Osteoblast (primary cell): ENCODE measurements at regions not wholly inside any gene's neighbourhood (a gene's known extent, or its start where the extent isn't known, plus 50 kb on each side); places are given as distances from the start of the nearest gene placed in this dataset.
"Not testable (repeated sequence)": the region's sequence is repeated elsewhere in the genome, so short reads cannot be mapped to it uniquely, and the experiment has no call there.

ENCODE experiments used
- DNase-seq: peaks from one replicate; pipeline ENCODE4 v3.0.0; 2011; ENCODE audit warnings: low spot score, mixed read lengths; ENCODE audit not compliant: insufficient read length; ENCODE audit errors: missing footprints
- H2AFZ ChIP-seq: 2 replicates; pipeline ENCODE4 v1.6.0; 2011; ENCODE audit warnings: mild to moderate bottlenecking, low read length
- H3K27ac ChIP-seq: 2 replicates; pipeline ENCODE4 v1.5.1; 2011; ENCODE audit warnings: mild to moderate bottlenecking, low read depth, low read length, moderate library complexity
- H3K27me3 ChIP-seq: 2 replicates; pipeline ENCODE4 v1.6.0; 2012; ENCODE audit warnings: mild to moderate bottlenecking, control low read depth, inconsistent platforms, low read length, moderate library complexity; ENCODE audit not compliant: insufficient read depth
- H3K36me3 ChIP-seq: 2 replicates; pipeline ENCODE4 v1.5.1; 2011; ENCODE audit warnings: mild to moderate bottlenecking, low read length, control low read depth, moderate library complexity; ENCODE audit not compliant: insufficient read depth
- H3K4me1 ChIP-seq: 2 replicates; pipeline ENCODE4 v1.5.1; 2011; ENCODE audit warnings: mild to moderate bottlenecking, low read length, control low read depth, moderate library complexity; ENCODE audit not compliant: insufficient read depth
- H3K4me2 ChIP-seq: 2 replicates; pipeline ENCODE4 v1.6.0; 2011; ENCODE audit warnings: mild to moderate bottlenecking, low read length; ENCODE audit not compliant: insufficient read depth
- H3K4me3 ChIP-seq: fragments of 200-600 bp; sonication (generic); 3 replicates; pipeline ENCODE4 v1.5.1; 2012; ENCODE audit warnings: mild to moderate bottlenecking, low read length, inconsistent platforms; ENCODE audit not compliant: insufficient read depth
- H3K79me2 ChIP-seq: 2 replicates; pipeline ENCODE4 v1.6.0; 2012; ENCODE audit warnings: mild to moderate bottlenecking, low read length, control low read depth, inconsistent platforms; ENCODE audit not compliant: insufficient read depth
- H3K9me3 ChIP-seq: 2 replicates; pipeline ENCODE4 v1.5.1; 2011; ENCODE audit warnings: low read depth, low read length, control low read depth
- H4K20me1 ChIP-seq: 2 replicates; pipeline ENCODE4 v1.6.0; 2012; ENCODE audit warnings: mild to moderate bottlenecking, low read length, control low read depth; ENCODE audit not compliant: insufficient read depth
- CTCF ChIP-seq: IDR thresholded peaks from 2 replicates; pipeline ENCODE4 v1.5.1; 2011; ENCODE audit warnings: mild to moderate bottlenecking, low read depth, low read length, moderate library complexity; ENCODE audit errors: extremely low read depth

DNA sequence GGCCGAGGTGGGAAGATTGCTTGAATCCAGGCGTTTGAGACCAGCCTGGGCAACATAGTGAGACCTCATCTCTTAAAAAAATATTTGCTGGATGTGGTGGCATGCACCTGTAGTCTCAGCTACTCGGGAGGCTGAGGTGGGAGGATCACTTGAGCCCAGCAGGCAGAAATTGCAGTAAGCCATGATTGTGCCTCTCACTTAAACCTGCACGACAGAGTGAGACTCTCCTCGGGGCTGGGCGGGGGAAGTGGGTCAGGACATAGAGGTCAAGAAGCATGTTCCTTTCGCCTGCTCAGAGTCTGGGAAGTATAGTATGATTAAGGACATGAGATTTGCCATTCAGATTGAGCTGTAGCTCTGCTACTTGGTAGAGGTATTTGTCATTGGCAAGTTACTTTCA, 52.3 kb downstream of the SEPTIN7 start:
- not testable (repeated sequence) for H3K4me3 ChIP-seq, H2AFZ ChIP-seq, H3K27me3 ChIP-seq, H3K4me2 ChIP-seq, H3K27ac ChIP-seq, H3K36me3 ChIP-seq, DNase-seq, H3K9me3 ChIP-seq, H3K4me1 ChIP-seq
- peaks cover 11% of the 10 kb centered on the region for H4K20me1 ChIP-seq
- peaks cover 94% of the 10 kb centered on the region for H3K79me2 ChIP-seq

GRCh38 chr7:35854311-35854710, 53.5 kb downstream of the SEPTIN7 start:
- Histone ChIP-seq H3K4me1 (peaks cover 1% of the 10 kb centered on the region), H3K27ac (no peak overlapping the region), H3K4me3 (no peak overlapping the region), H3K36me3 (no peaks in the 10 kb centered on the region), H4K20me1 (peaks cover 5% of the 10 kb centered on the region), H3K27me3 (no peaks in the 10 kb centered on the region), H3K79me2 (peaks cover 94% of the 10 kb centered on the region), H2AFZ (no peak overlapping the region), H3K9me3 (no peaks in the 10 kb centered on the region), H3K4me2 (no peak overlapping the region)
- DNase-seq: no peak
- no peak for TF ChIP-seq CTCF

DNA sequence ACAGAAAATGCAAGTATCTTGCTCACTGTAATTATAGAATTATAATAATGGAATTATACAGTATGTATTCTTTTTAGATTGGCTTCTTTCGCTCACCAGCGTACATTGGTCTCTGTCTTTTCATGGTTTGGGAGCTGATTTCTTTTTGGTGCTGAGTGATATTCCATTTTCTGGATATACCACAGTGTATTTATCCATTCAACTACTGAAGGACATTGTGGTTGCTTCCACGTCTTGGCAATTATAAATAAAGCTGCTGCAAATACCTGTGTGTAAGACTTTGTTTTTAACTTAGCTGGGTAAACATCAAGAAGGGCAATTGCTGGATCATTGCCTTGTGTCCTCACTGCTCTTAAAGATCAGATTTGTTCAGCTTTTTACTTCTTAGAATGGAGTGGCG, 55.3 kb downstream of the SEPTIN7 start:
- no peaks in the 10 kb centered on the region for H3K9me3 ChIP-seq
- no peak overlapping the region for H3K4me3 ChIP-seq
- H3K79me2 ChIP-seq: peaks cover 94% of the 10 kb centered on the region
- H4K20me1 ChIP-seq: peaks cover 5% of the 10 kb centered on the region
- H2AFZ ChIP-seq: no peak overlapping the region
- H3K27me3 ChIP-seq: no peaks in the 10 kb centered on the region
- H3K4me1 ChIP-seq: no peaks in the 10 kb centered on the region
- DNase-seq: no peak
- no peak overlapping the region for H3K27ac ChIP-seq
- no peaks in the 10 kb centered on the region for H3K36me3 ChIP-seq
- no peak overlapping the region for H3K4me2 ChIP-seq
- no peak for TF ChIP-seq CTCF

DNA sequence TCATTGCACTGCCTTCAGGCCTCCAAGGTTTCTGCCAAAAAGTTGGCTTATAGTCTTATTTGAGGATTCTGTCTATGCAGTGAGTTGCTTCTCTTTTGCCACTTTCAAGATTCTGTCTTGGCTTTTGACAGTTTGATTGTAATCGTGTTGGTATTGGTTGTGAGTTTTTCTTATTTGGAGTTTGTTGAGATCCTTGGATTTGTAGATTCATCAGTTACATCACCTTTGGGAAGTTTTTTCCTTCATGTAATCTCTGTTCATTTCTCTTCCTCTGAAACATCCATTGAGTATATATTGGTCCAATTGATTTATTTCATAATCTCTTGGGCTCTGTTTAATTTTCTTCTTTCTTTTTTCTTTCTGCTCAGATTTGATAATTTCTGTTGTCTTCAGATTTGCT, 59.8 kb downstream of the SEPTIN7 start:
- Histone ChIP-seq H3K4me1 (no peaks in the 10 kb centered on the region), H3K27me3 (no peaks in the 10 kb centered on the region), H4K20me1 (peaks cover 10% of the 10 kb centered on the region), H3K36me3 (peaks cover 13% of the 10 kb centered on the region), H3K27ac (no peak overlapping the region), H2AFZ (no peak overlapping the region), H3K79me2 (peaks cover 81% of the 10 kb centered on the region), H3K4me2 (no peak overlapping the region), H3K4me3 (no peak overlapping the region), H3K9me3 (no peaks in the 10 kb centered on the region)
- TF ChIP-seq CTCF: no peak
- no peak for DNase-seq
